Natural killer cell (primary cell): ENCODE measurements at regions not wholly inside any gene's neighbourhood (a gene's known extent, or its start where the extent isn't known, plus 50 kb on each side); places are given as distances from the start of the nearest gene placed in this dataset.

Source experiments
- ATAC-seq, 3 donors: fragments of 150-1000 bp in 2 of 3; fragments of 200-7000 bp in 1 of 3; cut with Tn5 transposase; 1 replicate in 1 of 3; 2 replicates in 2 of 3; pipeline ENCODE4 v1.10.0; 2021; ENCODE audit warnings: mild to moderate bottlenecking in 2 of 3, moderate library complexity in 2 of 3
- DNase-seq, 2 donors: peaks; one replicate each; pipeline versions ENCODE4 v3.0.0 to v3.0.0-alpha.2; 2013 to 2021; ENCODE audit warnings: mixed read lengths in 1 of 2
- H3K27ac ChIP-seq: one replicate; pipeline ENCODE4 v1.5.1; 2013; ENCODE audit warnings: mild to moderate bottlenecking, low read length
- H3K27me3 ChIP-seq: one replicate; pipeline ENCODE4 v1.6.1; 2013; ENCODE audit warnings: low read length; ENCODE audit not compliant: control insufficient read depth, insufficient read depth
- H3K36me3 ChIP-seq: one replicate; pipeline ENCODE4 v1.6.1; 2013; ENCODE audit warnings: low read length; ENCODE audit not compliant: control insufficient read depth, insufficient read depth
- H3K4me1 ChIP-seq: one replicate; pipeline ENCODE4 v1.6.1; 2013; ENCODE audit warnings: low read length; ENCODE audit not compliant: control insufficient read depth, insufficient read depth
- H3K4me3 ChIP-seq: one replicate; pipeline ENCODE4 v1.5.1; 2013; ENCODE audit warnings: low read length
- H3K9me3 ChIP-seq: one replicate; pipeline ENCODE4 v1.6.1; 2013; ENCODE audit warnings: low read length; ENCODE audit not compliant: control insufficient read depth, insufficient read depth
- H3K27ac Mint-ChIP-seq, 2 donors: one replicate each; pipeline ENCODE4 v1.8.0; 2022; ENCODE audit warnings: mild to moderate bottlenecking in 2 of 2, mixed read lengths in 2 of 2, moderate library complexity in 1 of 2
- H3K27me3 Mint-ChIP-seq, 2 donors: one replicate each; pipeline ENCODE4 v1.8.0; 2022; ENCODE audit warnings: low read depth in 2 of 2, mixed read lengths in 2 of 2
- H3K36me3 Mint-ChIP-seq: one replicate; pipeline ENCODE4 v1.8.0; 2022; ENCODE audit warnings: mixed read lengths
- H3K4me1 Mint-ChIP-seq, 2 donors: one replicate each; pipeline ENCODE4 v1.8.0; 2022; ENCODE audit warnings: mixed read lengths in 2 of 2
- H3K4me3 Mint-ChIP-seq: one replicate; pipeline ENCODE4 v1.8.0; 2022; ENCODE audit warnings: mild to moderate bottlenecking, moderate library complexity, mixed read lengths
- H3K9me3 Mint-ChIP-seq, 2 donors: one replicate each; pipeline ENCODE4 v1.8.0; 2022; ENCODE audit warnings: mixed read lengths in 2 of 2
- WGBS: methylation state at CpG from one replicate; pipeline ENCODE4 v1.1.7; 2013; ENCODE audit warnings: missing lambda C conversion rate; ENCODE audit not compliant: insufficient coverage; 5-methylcytosine and 5-hydroxymethylcytosine counted together
- intact Hi-C: fragments of 100-400 bp; cut with micrococcal nuclease; formaldehyde crosslinking; loops from one replicate; pipeline ENCODE4 v1.14.2; 2022
- TF ChIP-seq, protein P1 (sequence below): fragments of 200-600 bp; IDR thresholded peaks from one replicate; pipeline ENCODE4 v1.8.0; 2022; ENCODE audit warnings: antibody characterized with exemption

DNA sequence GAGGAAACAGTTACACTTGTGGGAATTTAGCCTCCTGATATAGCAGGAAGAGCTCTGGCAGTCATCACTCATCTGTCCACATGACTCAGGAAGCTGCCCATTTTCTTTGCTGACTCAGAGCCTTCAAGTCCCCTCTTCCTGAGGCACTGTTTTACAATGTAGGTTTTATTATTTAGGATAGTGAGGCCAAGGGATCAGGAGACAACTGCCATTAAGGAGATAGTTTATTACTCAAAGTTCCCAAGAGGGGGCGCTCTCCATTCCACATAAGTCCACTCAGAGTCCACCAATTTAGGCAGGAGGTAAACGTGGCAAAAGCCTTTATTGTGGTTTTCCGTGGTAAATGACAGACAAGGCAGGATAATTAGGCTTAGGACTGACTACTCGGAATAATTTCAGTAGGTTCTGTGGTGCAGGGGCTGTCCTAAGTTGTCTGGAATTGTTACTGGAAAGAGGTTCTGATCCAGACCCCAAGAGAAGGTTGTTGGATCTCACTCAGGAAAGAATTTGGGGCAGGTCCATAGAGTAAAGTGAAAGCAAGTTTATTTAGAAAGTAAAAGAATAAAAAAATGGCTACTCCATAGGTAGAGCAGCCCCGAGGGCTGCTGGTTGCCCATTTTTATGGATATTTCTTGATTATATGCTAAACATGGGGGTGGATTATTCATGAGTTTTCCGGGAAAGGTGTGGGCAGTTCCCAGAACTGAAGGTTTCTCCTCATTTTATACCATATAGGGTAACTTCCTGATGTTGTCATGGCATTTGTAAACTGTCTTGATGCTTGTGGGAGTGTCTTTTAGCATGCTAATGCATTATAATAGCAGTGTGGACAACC is 96.0 kb upstream of the RAB40AL start:
- Histone ChIP-seq H3K27ac (no peak overlapping the region), H3K36me3 (no peaks in the 10 kb centered on the region), H3K4me3 (no peak overlapping the region), H3K4me1 (no peaks in the 10 kb centered on the region), H3K27me3 (no peaks in the 10 kb centered on the region), H3K9me3 (no peaks in the 10 kb centered on the region)
- ATAC-seq: no peak
- no peaks in the 10 kb centered on the region for H3K27me3 Mint-ChIP-seq
- no peaks in the 10 kb centered on the region for H3K4me1 Mint-ChIP-seq
- TF ChIP-seq, protein P1, sequence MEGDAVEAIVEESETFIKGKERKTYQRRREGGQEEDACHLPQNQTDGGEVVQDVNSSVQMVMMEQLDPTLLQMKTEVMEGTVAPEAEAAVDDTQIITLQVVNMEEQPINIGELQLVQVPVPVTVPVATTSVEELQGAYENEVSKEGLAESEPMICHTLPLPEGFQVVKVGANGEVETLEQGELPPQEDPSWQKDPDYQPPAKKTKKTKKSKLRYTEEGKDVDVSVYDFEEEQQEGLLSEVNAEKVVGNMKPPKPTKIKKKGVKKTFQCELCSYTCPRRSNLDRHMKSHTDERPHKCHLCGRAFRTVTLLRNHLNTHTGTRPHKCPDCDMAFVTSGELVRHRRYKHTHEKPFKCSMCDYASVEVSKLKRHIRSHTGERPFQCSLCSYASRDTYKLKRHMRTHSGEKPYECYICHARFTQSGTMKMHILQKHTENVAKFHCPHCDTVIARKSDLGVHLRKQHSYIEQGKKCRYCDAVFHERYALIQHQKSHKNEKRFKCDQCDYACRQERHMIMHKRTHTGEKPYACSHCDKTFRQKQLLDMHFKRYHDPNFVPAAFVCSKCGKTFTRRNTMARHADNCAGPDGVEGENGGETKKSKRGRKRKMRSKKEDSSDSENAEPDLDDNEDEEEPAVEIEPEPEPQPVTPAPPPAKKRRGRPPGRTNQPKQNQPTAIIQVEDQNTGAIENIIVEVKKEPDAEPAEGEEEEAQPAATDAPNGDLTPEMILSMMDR: no peak
- 100% methylated on average over 2 of the region's 6 CpGs for WGBS
- no peak overlapping the region for H3K4me3 Mint-ChIP-seq
- no peak overlapping the region for H3K27ac Mint-ChIP-seq
- intact Hi-C loops: no loop called here
- H3K36me3 Mint-ChIP-seq: no peaks in the 10 kb centered on the region
- no peaks in the 10 kb centered on the region for H3K9me3 Mint-ChIP-seq
- DNase-seq: peak in 1 of 2 donors; percentile 3

GRCh38 chrX:102841706-102842003 is 95.4 kb upstream of the RAB40AL start:
- Histone ChIP-seq H3K4me1 (no peaks in the 10 kb centered on the region), H3K27ac (no peak overlapping the region), H3K9me3 (no peaks in the 10 kb centered on the region), H3K4me3 (no peak overlapping the region), H3K36me3 (no peaks in the 10 kb centered on the region), H3K27me3 (no peaks in the 10 kb centered on the region)
- no peak for DNase-seq
- Mint-ChIP-seq H3K4me1 (no peaks in the 10 kb centered on the region), H3K27me3 (no peaks in the 10 kb centered on the region), H3K27ac (no peak overlapping the region), H3K36me3 (no peaks in the 10 kb centered on the region), H3K9me3 (no peaks in the 10 kb centered on the region), H3K4me3 (no peak overlapping the region)
- 83% methylated on average over 2 of the region's 2 CpGs for WGBS
- TF ChIP-seq, protein P1: no peak
- intact Hi-C loops: no loop called here
- no peak for ATAC-seq

- no peak for ATAC-seq
- no peak overlapping the region for H3K4me3 ChIP-seq
- Mint-ChIP-seq H3K9me3 (no peaks in the 10 kb centered on the region), H3K36me3 (no peaks in the 10 kb centered on the region), H3K27ac (no peak overlapping the region), H3K4me3 (no peak overlapping the region), H3K4me1 (no peaks in the 10 kb centered on the region), H3K27me3 (no peaks in the 10 kb centered on the region)
- H3K36me3 ChIP-seq: no peaks in the 10 kb centered on the region
- intact Hi-C loops: no loop called here
- no peak for DNase-seq
- TF ChIP-seq, protein P1: no peak
- no peaks in the 10 kb centered on the region for H3K9me3 ChIP-seq
- no peaks in the 10 kb centered on the region for H3K27me3 ChIP-seq
- no peaks in the 10 kb centered on the region for H3K4me1 ChIP-seq
- no peak overlapping the region for H3K27ac ChIP-seq
Measured at GRCh38 chrX:102845020-102845419, 92.1 kb upstream of the RAB40AL start.

GRCh38 chrX:102846544-102847236 is 90.4 kb upstream of the RAB40AL start:
- H3K4me1 Mint-ChIP-seq: no peaks in the 10 kb centered on the region
- no peaks in the 10 kb centered on the region for H3K4me1 ChIP-seq
- H3K4me3 Mint-ChIP-seq: no peak overlapping the region
- H3K36me3 Mint-ChIP-seq: no peaks in the 10 kb centered on the region
- no peaks in the 10 kb centered on the region for H3K9me3 ChIP-seq
- intact Hi-C loops: no loop called here
- TF ChIP-seq, protein P1: no peak
- H3K27me3 ChIP-seq: no peaks in the 10 kb centered on the region
- H3K27me3 Mint-ChIP-seq: no peaks in the 10 kb centered on the region
- no peak for DNase-seq
- no peak for ATAC-seq
- 94% methylated on average over 2 of the region's 4 CpGs for WGBS
- H3K27ac ChIP-seq: no peak overlapping the region
- no peak overlapping the region for H3K27ac Mint-ChIP-seq
- no peaks in the 10 kb centered on the region for H3K36me3 ChIP-seq
- no peaks in the 10 kb centered on the region for H3K9me3 Mint-ChIP-seq
- H3K4me3 ChIP-seq: no peak overlapping the region
